HG03575 (cell line): ENCODE measurements at regions not wholly inside any gene's neighbourhood (a gene's known extent, or its start where the extent isn't known, plus 50 kb on each side); places are given as distances from the start of the nearest gene placed in this dataset.

Experiments used
- ATAC-seq: cut with Tn5 transposase; IDR thresholded peaks from one replicate; pipeline ENCODE4 v1.9.1; 2021; ENCODE audit not compliant: unreplicated experiment, insufficient number of reproducible peaks, low FRiP score; ENCODE audit errors: extremely low read depth

GRCh38 chr1:102096162-102096561 is 99.4 kb upstream of the OLFM3 start:
- no peak for ATAC-seq

DNA sequence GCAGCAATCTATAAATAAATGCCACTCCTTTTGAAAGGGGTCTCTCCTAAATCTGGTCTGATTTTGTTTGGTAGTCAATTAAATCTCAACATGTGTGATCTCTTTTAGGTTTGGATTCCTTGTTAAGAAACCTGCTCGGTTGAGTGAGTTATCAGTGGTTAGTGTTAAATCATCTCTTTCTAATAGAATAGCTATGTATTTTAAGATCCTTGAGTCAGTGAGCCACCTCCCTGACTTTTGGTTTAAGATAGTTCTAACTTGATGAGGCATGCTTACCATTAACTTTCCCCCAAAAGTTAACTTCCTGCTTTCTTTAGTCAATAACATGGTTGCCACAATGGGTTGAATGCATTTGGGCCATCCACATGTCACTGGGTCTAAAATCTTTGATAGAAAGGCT is 93.1 kb upstream of the OLFM3 start:
- no peak for ATAC-seq

DNA sequence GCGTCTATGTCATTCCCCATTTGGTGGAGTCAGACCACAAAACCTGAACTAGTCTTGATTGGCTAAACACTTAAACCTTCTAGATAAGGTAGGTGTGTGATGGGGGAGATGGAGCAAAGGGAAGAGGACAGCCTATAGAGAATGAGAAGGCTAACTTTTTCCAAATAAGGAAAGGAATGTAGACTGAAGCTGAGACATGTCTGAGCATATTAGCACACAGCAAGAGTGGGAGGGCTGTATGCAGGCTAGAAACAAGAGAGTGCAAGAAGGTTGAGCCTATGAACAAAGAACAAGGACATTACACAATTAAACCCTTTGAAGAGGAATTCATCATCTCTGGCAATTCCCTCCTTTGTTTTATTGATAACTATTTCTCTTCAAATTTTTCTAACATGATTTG is 89.2 kb upstream of the OLFM3 start:
- ATAC-seq: no peak

GRCh38 chr1:102084771-102085535 is 88.2 kb upstream of the OLFM3 start:
- no peak for ATAC-seq

- ATAC-seq: no peak
These were observed 86.5 kb upstream of the OLFM3 start for GRCh38 chr1:102083192-102083591.

- ATAC-seq: no peak
These were observed 78.1 kb upstream of the OLFM3 start for GRCh38 chr1:102074874-102075273.

GRCh38 chr1:102071451-102071850 is 74.7 kb upstream of the OLFM3 start:
- ATAC-seq: no peak

GRCh38 chr1:102050556-102050955 is 53.8 kb upstream of the OLFM3 start:
- no peak for ATAC-seq

DNA sequence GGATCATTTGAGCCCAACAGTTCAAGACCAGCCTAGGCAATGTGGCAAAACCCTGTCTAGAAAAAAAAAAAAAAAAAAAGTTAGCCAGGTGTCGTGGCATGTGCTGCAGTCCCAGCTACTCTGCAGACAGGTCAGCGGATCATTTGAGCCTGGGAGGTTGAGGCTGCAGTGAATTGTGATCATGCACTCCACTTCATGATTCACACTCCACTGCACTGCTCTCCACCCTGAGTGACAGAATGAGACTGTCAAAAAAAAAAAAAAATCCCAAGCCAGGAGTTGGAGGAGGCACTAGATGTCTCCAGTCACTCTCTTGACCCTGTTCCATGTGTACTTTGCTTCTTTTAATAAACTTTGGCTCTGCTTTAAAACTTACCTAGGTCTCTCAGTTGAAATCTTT is 51.0 kb upstream of the OLFM3 start:
- ATAC-seq: no peak
